Endothelial cell of hepatic sinusoid (primary cell): ENCODE measurements at regions not wholly inside any gene's neighbourhood (a gene's known extent, or its start where the extent isn't known, plus 50 kb on each side); places are given as distances from the start of the nearest gene placed in this dataset.

Source experiments
- in situ Hi-C: cut with HindIII; loops from 2 replicates; pipeline ENCODE4 v1.10.0; 2017; ENCODE audit warnings: low sequenced_read_pairs

DNA sequence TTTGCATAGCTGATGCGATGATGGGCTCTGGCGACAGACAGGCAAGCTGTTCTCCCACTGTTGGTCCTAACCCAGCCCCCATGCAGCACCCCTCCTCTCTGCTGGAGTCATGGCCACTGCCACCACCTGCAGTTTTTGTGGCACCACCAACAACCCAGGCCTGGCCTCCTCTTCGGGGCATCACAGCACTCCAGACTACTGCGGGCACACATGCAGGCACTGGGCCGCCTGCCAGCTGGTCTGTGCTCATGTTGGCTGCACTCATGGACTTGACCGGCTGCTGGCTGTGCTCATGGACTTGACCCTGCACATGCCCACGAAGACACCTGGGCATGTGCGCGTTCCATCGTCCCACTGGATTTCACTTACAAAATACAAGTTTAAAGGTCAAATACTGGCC, 130.9 kb upstream of the TMEM108 start:
- in situ Hi-C loops = no loop called here

DNA sequence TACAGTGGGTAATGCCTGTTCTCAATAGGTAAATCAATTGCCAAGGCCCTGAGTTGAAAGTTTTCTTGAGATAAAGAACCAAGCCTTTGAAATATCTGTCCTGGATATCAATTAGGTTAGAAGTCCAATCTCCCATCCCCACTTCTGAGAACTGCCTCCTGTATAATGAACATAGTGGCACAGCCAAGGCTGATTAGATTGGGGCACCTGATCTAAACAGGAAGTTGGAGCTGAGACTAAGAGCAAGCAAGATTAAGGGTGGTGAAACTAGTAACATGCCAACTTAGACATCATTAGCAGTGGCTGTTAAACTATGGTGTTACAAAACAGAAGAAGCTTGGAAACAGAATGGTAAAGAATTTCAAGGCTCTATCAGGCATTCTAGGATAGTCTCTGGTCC, 137.7 kb upstream of the TMEM108 start:
- in situ Hi-C loops = no loop called here

DNA sequence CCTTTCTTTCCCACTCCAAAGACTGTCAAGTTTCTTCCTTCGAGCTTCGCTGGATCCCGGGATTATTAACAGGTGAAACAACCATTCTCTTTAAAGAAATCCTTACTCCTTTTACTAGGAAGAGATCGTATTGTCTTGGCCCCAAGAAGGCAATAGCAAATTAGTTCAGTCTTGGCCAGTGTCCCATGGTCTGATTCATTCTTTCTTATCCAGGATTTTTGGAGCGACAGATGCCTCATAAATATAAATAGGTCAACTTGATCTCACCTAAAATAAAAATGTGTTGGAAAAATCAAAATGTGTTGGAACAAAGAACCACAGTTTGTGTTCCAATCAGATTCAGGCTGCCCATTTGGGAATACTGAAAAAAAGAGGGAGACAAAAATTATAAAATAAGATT, 140.1 kb upstream of the TMEM108 start:
- in situ Hi-C loops = no loop called here

DNA sequence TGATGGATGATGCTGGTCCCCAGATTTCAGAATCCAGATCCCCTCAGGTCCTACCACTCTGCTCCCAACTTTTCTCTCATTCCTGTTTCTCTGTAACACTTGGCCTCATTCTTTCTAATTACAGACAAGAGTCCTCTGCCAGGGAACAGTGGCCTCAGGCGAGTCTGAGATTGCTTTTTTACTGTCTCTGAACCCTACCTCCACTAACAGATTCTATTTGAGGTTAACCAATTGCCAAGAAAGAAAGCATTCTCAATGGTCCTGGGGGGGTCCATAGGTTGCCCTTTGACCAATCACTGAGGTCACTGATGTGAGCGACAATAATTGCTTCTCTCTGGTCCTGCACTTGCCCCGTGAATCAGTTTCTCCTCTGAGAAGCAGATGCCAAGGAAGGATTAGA, 145.2 kb upstream of the TMEM108 start:
- in situ Hi-C loops = loop anchor here (5.0 kb wide), 1 partner anchor 66 kb away; no protein-coding TSS in a partner anchor

DNA sequence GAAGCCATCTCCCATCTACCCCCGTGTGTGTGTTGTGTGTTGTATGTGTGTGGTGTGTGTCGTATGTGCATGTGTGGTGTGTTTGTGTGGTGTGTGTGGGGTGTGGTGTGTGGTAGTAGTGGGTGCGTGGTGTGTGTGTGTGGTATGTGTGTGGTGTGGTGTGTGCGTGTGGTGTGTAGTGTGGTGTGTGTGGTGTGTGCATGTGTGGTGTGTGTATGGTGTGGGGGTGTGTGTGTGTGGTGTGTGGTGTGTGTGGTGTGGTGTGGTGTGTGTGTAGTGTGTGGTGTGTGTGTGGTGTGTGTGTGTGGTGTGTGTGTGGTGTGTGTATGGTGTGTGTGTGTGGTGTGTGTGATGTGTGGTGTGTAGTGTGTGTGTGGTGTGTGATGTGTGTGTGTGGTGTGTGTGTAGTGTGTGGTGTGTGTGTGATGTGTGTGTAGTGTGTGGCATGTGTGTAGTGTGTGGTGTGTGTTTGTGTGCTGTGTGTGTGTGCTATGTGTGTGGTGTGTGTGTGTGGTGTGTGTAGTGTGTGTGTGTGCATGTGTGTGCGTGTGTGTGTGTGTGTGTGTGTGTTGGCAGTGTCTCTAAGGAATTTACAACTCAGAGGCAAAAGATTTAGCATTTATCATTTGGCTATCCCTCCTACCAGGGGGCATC, 156.3 kb upstream of the TMEM108 start:
- in situ Hi-C loops = no loop called here

DNA sequence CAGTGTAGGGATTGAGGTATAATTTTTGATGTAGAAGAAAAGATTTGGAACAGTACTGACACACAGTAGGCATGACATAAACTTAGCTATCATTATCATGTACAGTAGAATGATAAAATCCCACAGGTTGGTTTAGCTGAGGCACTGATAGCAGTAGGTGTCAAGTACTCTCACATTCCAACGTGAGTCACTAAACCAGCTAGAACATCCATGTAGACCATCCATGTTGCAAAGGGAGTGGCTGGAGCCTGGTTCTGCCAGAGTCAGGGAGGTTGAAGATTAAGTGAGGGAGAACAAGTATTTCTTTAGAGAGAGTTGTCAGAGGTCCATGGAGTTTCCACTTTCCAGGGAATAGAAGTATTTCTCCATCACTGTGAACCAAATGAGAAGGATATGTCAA, 157.2 kb upstream of the TMEM108 start:
- in situ Hi-C loops = no loop called here

DNA sequence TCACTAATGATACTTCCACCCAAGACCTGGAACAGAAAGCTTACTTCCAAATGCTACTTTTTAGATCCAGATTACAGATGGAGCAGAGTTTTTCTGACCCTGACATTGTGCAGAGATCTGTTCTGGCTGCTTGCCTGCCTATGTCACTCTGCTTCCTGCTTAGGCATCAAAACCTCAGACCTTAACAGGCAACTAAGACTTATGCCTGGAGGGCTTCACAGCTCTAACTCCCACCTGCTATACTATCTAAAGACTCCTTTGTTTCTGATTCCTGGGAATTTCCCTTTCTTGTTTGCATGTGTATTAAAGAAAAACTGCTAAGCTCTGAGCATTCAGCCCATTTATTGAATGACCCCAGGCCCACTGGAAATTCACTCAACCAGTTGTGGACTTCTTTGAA, 157.4 kb upstream of the NPHP3 start:
- in situ Hi-C loops = no loop called here

DNA sequence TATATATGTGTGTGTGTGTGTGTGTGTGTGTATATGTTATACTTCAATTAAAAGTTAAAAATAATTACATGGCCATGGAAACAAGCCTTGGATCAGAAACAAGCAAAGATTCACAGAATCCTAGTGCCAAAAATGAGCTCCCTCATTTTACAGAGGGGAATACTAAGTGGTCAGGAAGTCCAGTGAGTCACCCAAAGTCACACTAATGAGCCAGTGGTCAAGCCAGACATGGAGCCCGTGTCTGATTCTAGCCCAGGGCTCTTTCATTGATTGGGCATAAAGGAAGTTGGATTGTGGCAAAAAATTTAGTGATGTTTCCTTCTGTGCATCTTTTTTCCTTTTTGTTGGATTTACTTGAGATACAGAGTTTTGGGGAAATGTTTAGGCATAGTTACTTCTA, 152.5 kb upstream of the NPHP3 start:
- in situ Hi-C loops = no loop called here

DNA sequence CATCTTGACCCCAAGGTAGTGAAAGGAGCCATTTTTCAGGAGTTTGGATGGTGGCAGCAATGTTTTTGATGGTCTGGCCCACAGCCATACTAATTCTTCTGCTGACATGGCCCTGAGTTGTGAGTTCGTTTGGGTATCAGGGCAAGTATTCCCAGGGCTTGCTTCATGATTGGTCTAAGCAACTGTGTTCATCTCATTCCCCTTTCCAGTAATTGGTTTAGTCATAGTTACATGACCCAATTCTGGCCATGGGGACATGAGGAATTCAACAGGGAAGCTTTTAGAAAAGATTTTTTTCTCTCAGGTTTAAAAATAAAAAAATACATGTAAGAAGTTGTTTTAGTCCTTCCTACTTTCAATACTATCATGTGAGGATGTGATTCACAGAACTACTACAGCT, 150.5 kb upstream of the NPHP3 start:
- in situ Hi-C loops = no loop called here

DNA sequence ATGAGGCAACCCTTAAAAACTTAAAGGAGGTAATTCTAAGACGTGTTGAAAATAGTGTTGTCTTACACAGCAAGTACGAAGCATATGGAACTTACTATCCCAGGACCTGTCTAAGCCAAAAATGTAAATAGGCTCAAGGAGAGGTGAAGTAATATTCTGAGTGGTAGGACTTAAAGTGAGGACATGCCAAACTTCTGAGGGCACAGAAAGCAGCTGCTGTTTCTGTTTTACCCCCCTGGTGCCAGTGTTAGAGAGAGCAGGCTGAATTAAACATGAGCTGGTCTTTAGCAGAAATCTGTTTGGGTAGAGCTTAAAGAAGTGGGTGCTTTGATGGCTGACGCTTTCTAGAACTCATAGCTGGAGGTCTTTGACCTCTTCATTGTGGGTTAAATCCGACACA, 149.7 kb upstream of the NPHP3 start:
- in situ Hi-C loops = no loop called here

DNA sequence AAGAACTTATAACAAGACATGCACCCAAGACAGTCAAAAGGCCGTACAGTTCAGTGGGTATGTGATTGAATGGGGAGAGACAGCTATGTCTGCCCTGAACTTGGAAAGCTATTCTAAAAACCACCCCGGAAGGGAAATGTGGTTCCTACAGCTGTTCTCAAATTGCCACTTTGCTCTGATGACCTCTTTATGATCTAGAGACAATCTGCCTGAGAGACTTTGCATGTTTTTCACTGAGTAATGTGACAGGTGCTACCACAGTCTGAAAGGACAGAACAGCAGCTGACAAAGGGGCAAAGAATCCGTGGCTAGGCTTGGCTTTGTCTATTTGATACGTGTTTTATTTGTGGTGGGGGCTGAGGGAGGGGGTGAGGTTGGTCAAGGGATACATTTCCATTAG, 148.3 kb upstream of the NPHP3 start:
- in situ Hi-C loops = no loop called here

DNA sequence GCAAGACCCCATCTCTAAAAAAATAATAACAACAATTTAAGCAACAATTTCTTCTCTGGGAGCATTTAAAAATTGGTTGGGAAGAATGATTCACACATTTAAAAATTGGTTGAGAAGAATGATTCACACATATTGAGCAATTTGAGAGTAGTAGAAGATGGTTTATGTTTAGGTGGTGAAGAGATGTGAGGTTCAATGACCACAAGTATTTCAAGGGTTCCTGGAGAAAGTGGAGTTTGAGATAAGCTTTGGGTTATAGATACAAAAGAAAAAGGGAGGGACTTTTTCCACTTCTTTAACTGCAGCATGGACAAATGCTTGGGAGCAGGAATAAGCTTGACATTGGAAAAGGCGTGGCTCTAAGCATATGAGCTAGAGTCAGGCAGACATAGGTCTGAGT, 145.7 kb upstream of the NPHP3 start:
- in situ Hi-C loops = no loop called here

DNA sequence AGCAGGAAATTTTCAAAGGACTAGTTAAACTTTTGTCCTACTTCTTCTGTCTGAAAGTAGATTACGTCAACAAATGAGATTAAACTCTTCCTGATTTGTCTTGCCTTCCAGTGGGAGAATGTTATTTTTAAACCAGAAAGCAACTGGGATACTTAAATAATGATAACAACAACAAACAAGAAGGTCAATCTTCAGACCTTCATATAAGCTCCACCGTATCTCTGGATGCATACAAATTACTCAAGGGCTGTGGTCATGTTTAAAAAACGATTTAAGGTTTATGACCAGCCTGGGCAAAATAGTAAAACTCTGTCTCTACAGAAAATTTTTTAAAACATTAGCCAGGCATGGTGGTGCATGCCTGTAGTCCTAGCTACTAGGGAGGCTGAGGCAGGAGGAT, 145.3 kb upstream of the NPHP3 start:
- in situ Hi-C loops = no loop called here

DNA sequence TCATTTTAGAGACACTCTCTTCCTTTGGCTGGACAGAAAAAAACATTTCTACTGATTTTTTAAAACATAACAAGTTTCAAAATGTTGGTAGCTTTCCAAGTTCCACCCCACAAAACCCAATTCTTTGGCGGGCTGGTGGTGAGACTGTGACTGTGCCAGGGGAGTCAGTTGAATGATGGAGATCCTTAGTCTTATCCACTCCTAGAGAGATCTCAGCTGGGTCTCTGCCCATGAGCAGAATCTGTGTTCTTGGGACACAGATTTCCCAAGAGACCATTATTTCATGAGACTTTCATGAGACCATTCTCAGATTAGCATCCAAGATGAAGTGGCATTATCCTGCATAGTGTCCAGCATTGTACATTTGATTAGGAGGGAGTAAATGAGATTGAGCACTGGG, 135.1 kb upstream of the NPHP3 start:
- in situ Hi-C loops = no loop called here

DNA sequence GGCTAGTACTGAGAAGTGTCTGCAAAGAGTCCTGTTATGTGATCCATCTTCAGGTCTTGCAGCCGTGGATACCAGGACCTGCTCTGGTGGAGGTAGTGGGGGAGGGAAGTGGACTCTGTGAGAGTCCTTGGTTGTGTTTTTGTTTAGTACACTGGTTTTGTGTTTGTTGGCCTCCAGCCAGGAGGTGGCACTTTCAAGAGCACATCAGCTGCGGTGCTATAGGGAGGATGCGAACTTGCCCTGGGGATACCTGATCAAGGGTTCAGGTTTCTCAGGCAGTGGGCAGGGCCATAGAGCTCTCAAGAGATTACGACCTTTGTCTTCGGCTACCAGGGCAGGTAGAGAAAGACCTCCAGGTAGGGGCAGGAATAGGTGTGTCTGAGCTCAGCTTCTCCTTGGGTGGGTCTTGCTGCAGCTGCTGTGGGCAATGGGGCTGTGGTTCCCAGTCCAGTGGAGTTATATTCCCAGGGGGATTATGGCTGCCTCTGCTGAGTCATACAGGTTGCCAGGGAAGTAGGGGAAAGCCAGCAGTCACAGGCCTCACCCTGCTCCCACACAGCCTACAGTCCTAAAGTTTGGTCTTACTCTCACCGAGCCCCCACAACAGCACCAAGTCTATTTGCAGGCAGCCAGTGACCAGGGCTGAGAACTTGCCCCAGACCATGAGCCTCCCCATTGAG, 132.8 kb upstream of the NPHP3 start:
- in situ Hi-C loops = no loop called here

DNA sequence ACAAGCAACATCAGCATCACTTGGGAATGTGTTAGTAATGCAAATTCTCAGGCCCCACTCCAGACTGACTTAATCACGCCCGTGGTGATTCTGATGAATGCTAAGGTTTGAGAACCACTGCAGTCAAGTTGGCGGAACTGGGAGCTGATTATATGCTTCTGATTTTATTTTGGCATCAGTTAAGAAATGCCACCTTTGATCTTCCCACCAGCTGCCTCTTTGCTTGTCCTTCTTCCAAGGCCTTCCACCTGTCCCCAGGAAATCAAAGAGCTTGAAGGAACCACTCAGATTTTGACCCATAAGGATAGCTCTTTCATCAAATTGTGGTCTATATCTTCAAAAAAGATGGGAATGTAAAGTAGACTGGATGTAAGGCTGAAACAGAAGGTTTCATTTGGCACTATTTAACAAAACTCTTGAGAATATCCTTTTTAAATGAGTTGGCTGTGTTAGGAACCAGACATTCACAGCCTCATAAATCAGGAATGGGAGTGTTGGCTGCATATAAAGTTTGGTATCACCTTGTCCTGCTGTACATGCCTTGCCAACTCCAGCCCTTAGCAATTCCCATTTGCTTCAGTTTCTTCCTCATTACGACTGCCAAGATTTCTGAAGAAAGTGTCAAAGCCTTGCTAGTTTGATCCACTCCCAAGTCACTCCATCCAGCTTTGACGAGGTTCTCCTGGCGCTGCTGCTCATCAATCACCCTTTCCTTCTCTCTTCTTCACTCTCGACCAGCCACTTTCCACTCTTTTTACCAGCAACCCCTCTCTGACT, 125.8 kb upstream of the NPHP3 start:
- in situ Hi-C loops = no loop called here

DNA sequence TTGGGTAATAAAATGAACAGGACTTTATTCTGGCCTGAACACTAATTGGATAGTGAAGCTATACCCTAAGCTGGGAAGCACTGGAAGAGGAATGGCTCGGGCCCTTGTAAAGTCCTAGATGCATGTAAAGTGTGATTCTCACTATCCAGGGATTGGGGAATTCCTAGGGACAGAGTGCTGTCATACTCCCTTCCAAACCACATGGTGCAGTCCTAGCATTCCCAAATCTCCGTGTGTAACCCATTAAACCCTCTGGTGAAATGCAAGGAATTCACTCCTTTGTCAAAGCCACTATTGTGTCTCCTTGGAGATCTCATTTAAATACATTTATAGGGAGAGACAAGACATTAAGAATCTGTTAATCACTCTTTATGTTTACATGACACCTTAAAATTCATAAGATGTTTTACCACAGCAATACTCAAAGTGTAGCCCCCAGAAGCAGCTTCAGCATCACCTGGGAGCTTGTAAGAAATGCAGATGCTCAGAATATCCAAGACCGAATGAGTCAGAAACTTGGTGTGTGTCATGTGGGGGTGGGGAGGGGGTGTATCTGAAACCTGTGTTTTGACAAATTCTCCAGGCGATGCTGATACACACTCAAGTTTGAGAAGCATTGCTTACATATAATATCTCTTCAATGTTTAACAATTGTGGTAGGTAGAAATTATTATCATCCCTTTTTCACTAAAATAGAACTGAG, 121.8 kb upstream of the NPHP3 start:
- in situ Hi-C loops = no loop called here

DNA sequence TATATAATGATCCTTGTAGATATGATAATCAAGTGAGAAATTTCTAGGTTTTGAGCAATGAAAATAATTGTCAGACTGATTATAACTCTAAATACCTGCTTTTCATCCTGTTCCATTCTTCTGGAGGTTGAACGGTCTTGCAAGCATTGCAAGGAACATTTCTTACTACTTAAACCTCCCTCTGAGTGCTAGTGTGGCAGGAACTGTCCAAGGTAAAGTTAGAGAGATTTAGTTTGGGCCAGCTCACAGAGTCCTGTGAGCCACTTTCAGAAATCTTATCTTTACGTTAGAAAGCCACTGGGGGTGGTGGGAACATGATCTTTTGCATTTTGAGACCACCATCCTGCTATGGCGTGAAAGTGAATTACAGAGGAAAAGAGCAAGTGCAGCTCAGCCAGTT, 121.1 kb upstream of the NPHP3 start:
- in situ Hi-C loops = no loop called here

DNA sequence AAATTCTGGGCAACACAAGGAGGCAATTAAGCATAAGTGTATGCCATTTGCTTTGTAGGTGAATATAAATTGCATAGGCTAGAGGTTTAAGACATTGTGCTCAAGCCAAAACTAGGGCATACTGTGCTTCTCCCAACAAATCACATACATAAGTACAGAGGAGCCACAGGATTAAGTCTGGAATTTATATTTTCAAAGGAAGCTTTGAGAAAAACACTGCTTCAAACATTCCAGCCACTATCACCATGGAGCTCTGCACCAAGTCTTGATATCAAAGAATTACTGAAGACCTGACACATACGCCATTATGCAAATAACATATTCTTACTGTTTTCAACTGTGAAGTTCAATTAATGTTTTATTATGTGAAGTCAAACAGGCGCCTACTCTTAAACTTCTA, 119.4 kb upstream of the NPHP3 start:
- in situ Hi-C loops = no loop called here

DNA sequence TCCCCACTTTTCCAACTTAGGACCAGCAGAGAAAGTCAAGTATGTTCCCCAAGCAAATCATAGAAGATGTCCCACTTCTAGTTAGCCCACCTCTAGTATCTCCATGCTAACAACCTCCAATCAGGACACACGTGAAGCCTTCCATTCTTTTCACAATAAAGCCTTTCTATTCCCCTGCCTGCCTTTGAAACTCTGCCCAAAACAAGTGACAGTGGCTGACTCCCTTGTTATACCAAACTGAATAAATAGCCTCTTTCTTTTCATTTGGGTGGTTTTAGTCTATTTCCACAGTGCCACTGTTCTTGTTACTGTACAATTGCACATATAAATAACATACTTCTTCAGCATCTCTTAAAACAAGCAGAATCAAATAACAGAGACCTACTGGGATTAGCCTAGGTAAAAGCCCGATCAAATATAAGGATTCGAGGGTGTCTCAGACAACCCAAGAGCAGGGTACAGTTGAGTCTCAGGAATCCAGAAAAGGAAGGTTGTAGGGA, 118.0 kb upstream of the NPHP3 start:
- in situ Hi-C loops = no loop called here

DNA sequence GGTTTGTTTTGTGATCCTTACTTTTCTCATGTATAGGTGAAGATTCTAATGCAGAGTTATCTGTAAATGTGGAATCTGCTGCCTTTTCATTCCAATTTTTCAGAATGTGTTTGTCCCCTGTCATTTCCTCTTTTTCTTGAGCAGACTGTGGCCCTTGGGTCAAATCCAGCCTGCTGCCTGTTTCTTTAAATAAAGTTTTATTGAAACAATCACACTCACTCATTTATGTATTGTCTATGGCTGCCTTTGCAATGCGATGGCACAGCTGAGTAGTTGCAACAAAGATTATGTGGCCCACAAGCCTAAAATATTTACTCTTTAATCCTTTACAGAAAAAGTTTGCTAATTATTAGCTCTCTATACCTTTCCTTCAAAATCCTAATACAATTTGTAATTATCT, 116.3 kb upstream of the NPHP3 start:
- in situ Hi-C loops = no loop called here
